ENCODE measurements at regions not wholly inside any gene's neighbourhood (a gene's known extent, or its start where the extent isn't known, plus 50 kb on each side); places are given as distances from the start of the nearest gene placed in this dataset.
A peak's percentile ranks its signal among the peaks of the same experiment; 100 is the strongest.
"Not testable (repeated sequence)": the region's sequence is repeated elsewhere in the genome, so short reads cannot be mapped to it uniquely, and the experiment has no call there.

GRCh38 chr11:91497847-91498246 is 726.8 kb upstream of the FAT3 start:
- no peak for TF ChIP-seq CTCF (IDR thresholded peaks at IDR 0.05)
- peaks cover 25% of the 10 kb centered on the region for H3K27me3 Mint-ChIP-seq (ENCODE audit: low read depth)
- no peak overlapping the region for H3K27ac Mint-ChIP-seq (ENCODE audit: unreplicated experiment)
- no peak overlapping the region for H3K4me3 Mint-ChIP-seq (ENCODE audit: unreplicated experiment)
- no peaks in the 10 kb centered on the region for H3K4me1 Mint-ChIP-seq (ENCODE audit: low read depth)
- H3K9me3 Mint-ChIP-seq (ENCODE audit: low read depth): no peaks in the 10 kb centered on the region
- no peaks in the 10 kb centered on the region for H3K36me3 Mint-ChIP-seq (ENCODE audit: low read depth)
- no peak for DNase-seq (ENCODE audit: low spot score)

- Mint-ChIP-seq H3K27ac (ENCODE audit: unreplicated experiment) (no peak overlapping the region), H3K27me3 (ENCODE audit: low read depth) (peaks cover 17% of the 10 kb centered on the region), H3K4me3 (ENCODE audit: unreplicated experiment) (no peak overlapping the region), H3K36me3 (ENCODE audit: low read depth) (no peaks in the 10 kb centered on the region), H3K4me1 (ENCODE audit: low read depth) (no peaks in the 10 kb centered on the region), H3K9me3 (ENCODE audit: low read depth) (no peaks in the 10 kb centered on the region)
- peak; percentile 49 for TF ChIP-seq CTCF (IDR thresholded peaks at IDR 0.05)
- DNase-seq (ENCODE audit: low spot score): no peak
These were observed 728.8 kb upstream of the FAT3 start for GRCh38 chr11:91495837-91496236.

GRCh38 chr11:91489989-91490388 is 734.6 kb upstream of the FAT3 start:
- TF ChIP-seq CTCF (IDR thresholded peaks at IDR 0.05): no peak
- Mint-ChIP-seq H3K9me3 (ENCODE audit: low read depth) (peaks cover 22% of the 10 kb centered on the region), H3K27me3 (ENCODE audit: low read depth) (peaks cover 6% of the 10 kb centered on the region), H3K36me3 (ENCODE audit: low read depth) (peaks cover 4% of the 10 kb centered on the region), H3K4me1 (ENCODE audit: low read depth) (no peaks in the 10 kb centered on the region), H3K27ac (ENCODE audit: unreplicated experiment) (no peak overlapping the region), H3K4me3 (ENCODE audit: unreplicated experiment) (no peak overlapping the region)
- no peak for DNase-seq (ENCODE audit: low spot score)

GRCh38 chr11:91483956-91484355 is 740.7 kb upstream of the FAT3 start:
- not testable (repeated sequence) for H3K27me3 Mint-ChIP-seq (ENCODE audit: low read depth); H3K4me3 Mint-ChIP-seq (ENCODE audit: unreplicated experiment); H3K27ac Mint-ChIP-seq (ENCODE audit: unreplicated experiment); DNase-seq (ENCODE audit: low spot score)
- Mint-ChIP-seq H3K36me3 (ENCODE audit: low read depth) (peaks cover 10% of the 10 kb centered on the region), H3K9me3 (ENCODE audit: low read depth) (peaks cover 38% of the 10 kb centered on the region), H3K4me1 (ENCODE audit: low read depth) (peaks cover 10% of the 10 kb centered on the region)

GRCh38 chr11:91481875-91482274 is 742.7 kb upstream of the FAT3 start:
- not testable (repeated sequence) for DNase-seq (ENCODE audit: low spot score); H3K4me3 Mint-ChIP-seq (ENCODE audit: unreplicated experiment); H3K27me3 Mint-ChIP-seq (ENCODE audit: low read depth)
- peak overlapping the region; percentile 83 for H3K27ac Mint-ChIP-seq (ENCODE audit: unreplicated experiment)
- H3K4me1 Mint-ChIP-seq (ENCODE audit: low read depth): peaks cover 10% of the 10 kb centered on the region
- peaks cover 14% of the 10 kb centered on the region for H3K36me3 Mint-ChIP-seq (ENCODE audit: low read depth)
- peaks cover 51% of the 10 kb centered on the region for H3K9me3 Mint-ChIP-seq (ENCODE audit: low read depth)

- Mint-ChIP-seq H3K27ac (ENCODE audit: unreplicated experiment) (no peak overlapping the region), H3K36me3 (ENCODE audit: low read depth) (no peaks in the 10 kb centered on the region), H3K4me3 (ENCODE audit: unreplicated experiment) (no peak overlapping the region), H3K27me3 (ENCODE audit: low read depth) (peaks cover 4% of the 10 kb centered on the region), H3K4me1 (ENCODE audit: low read depth) (peaks cover 11% of the 10 kb centered on the region), H3K9me3 (ENCODE audit: low read depth) (no peaks in the 10 kb centered on the region)
- DNase-seq (ENCODE audit: low spot score): no peak
- no peak for TF ChIP-seq CTCF (IDR thresholded peaks at IDR 0.05)
These were observed 754.0 kb upstream of the FAT3 start for GRCh38 chr11:91470656-91471055.

All from chondrocyte (in vitro differentiated cells).